Ishikawa (cell line): ENCODE measurements at regions not wholly inside any gene's neighbourhood (a gene's known extent, or its start where the extent isn't known, plus 50 kb on each side); places are given as distances from the start of the nearest gene placed in this dataset.

Source experiments
- MAX ChIP-seq: IDR thresholded peaks from 2 replicates; pipeline ENCODE4 v1.6.1; 2012
- NFIC ChIP-seq: IDR thresholded peaks from 2 replicates; pipeline ENCODE4 v1.6.1; 2012
- REST ChIP-seq: IDR thresholded peaks from 2 replicates; pipeline ENCODE4 v1.6.1; 2012; ENCODE audit warnings: low read depth, mild to moderate bottlenecking
- TAF1 ChIP-seq: IDR thresholded peaks from 2 replicates; pipeline ENCODE4 v1.6.1; 2012; ENCODE audit warnings: low read depth, mild to moderate bottlenecking
- YY1 ChIP-seq: IDR thresholded peaks from 2 replicates; pipeline ENCODE4 v1.6.1; 2012; ENCODE audit warnings: low read depth

GRCh38 chr9:129310666-129311350, 132.7 kb upstream of the IER5L start:
- no peak for TF ChIP-seq MAX
- no peak for TF ChIP-seq TAF1
- no peak for TF ChIP-seq NFIC
- no peak for TF ChIP-seq REST
- no peak for TF ChIP-seq YY1
